ENCODE measurements at regions not wholly inside any gene's neighbourhood (a gene's known extent, or its start where the extent isn't known, plus 50 kb on each side); places are given as distances from the start of the nearest gene placed in this dataset.

DNA sequence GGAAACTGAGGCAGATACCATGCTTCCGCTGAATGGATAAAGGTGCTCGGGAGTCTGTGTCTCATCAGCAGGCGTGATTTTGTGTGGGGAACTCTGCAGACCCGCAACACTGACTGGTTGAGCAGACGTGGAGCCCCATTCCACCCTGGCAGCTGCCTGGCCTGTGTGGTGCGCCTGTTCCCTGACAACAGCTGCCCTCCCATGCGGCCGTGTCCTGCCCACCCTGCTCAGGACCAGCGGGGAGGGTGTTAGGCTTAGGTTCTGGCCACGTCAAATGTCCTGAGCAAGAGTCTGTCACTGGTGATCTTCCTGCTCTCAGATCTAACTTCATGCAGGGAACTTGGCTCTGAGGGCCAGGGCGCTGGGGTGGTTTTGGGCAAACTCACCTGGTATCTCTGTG is 417.7 kb upstream of the IRX4 start:
- Histone ChIP-seq H3K4me1 (ENCODE audit: insufficient read depth) (no peaks in the 10 kb centered on the region), H3K4me3 (no peak overlapping the region), H3K27me3 (no peaks in the 10 kb centered on the region), H3K27ac (no peak overlapping the region), H3K9me3 (no peaks in the 10 kb centered on the region), H3K36me3 (no peaks in the 10 kb centered on the region)
- no peak for TF ChIP-seq POLR2A (IDR thresholded peaks at IDR 0.05)
- no peak for TF ChIP-seq CTCF (IDR thresholded peaks at IDR 0.05)
- no peak for TF ChIP-seq EP300 (IDR thresholded peaks at IDR 0.05)
- no peak for DNase-seq
- WGBS, 3 donors, result 86 to 94% (median 90%) methylated on average over 10 to 11 of the region's 11 CpGs
- intact Hi-C loops (cut with DNase I), result no loop called here

- no peak overlapping the region for H3K4me3 ChIP-seq
- no peak overlapping the region for H3K27ac ChIP-seq
- intact Hi-C loops (cut with DNase I), result loop anchor here in 1 of 4 donors (5.0 kb wide), 1 partner anchor 407 kb away; no protein-coding TSS in a partner anchor
- no peaks in the 10 kb centered on the region for H3K4me1 ChIP-seq (ENCODE audit: insufficient read depth)
- no peak for DNase-seq
- H3K27me3 ChIP-seq, result no peaks in the 10 kb centered on the region
- H3K36me3 ChIP-seq, result no peaks in the 10 kb centered on the region
- TF ChIP-seq EP300 (IDR thresholded peaks at IDR 0.05) (no peak), POLR2A (IDR thresholded peaks at IDR 0.05) (no peak), CTCF (IDR thresholded peaks at IDR 0.05) (no peak)
- H3K9me3 ChIP-seq, result no peaks in the 10 kb centered on the region
- 40 to 46% (median 40%) methylated on average over 19 of the region's 19 CpGs for WGBS, 3 donors
Measured at GRCh38 chr5:2299388-2300220, 416.9 kb upstream of the IRX4 start.

GRCh38 chr5:2298781-2299180 is 416.1 kb upstream of the IRX4 start:
- DNase-seq, result no peak
- Histone ChIP-seq H3K4me3 (no peak overlapping the region), H3K9me3 (no peaks in the 10 kb centered on the region), H3K27me3 (no peaks in the 10 kb centered on the region), H3K36me3 (no peaks in the 10 kb centered on the region), H3K4me1 (ENCODE audit: insufficient read depth) (no peaks in the 10 kb centered on the region), H3K27ac (no peak overlapping the region)
- intact Hi-C loops (cut with DNase I), result loop anchor here in 1 of 4 donors (5.0 kb wide), 1 partner anchor 406 kb away; no protein-coding TSS in a partner anchor
- TF ChIP-seq POLR2A (IDR thresholded peaks at IDR 0.05), result no peak
- no peak for TF ChIP-seq EP300 (IDR thresholded peaks at IDR 0.05)
- no peak for TF ChIP-seq CTCF (IDR thresholded peaks at IDR 0.05)
- WGBS, 3 donors, result 14 to 27% (median 19%) methylated on average over 3 of the region's 3 CpGs

DNA sequence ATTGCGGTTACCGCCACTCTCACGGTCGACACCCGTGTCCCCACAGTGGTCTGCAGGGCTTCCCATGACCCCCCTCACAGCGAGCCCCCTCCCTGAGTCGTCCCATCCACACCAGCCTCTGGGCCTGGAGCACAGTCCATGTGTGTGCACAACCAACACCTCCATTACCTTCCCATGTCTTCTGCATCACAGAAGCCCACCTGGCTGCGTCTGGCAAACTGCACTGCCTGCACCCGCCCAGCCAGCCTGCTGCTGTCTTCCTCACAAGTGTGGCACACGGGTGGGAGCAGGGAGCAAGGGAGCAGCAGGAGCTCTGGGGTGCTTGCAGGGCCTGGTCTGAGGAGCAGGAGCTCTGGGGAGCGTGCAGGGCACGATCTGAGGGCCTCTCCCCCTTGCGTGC is 415.3 kb upstream of the IRX4 start:
- DNase-seq, result no peak
- 86 to 90% (median 88%) methylated on average over 13 of the region's 13 CpGs for WGBS, 3 donors
- intact Hi-C loops (cut with DNase I), result loop anchor here in 1 of 4 donors (5.0 kb wide), 1 partner anchor 406 kb away; no protein-coding TSS in a partner anchor

More for the DNA sequence above, 415.3 kb upstream of the IRX4 start:
- no peaks in the 10 kb centered on the region for H3K4me1 ChIP-seq (ENCODE audit: insufficient read depth)
- no peaks in the 10 kb centered on the region for H3K36me3 ChIP-seq
- no peaks in the 10 kb centered on the region for H3K9me3 ChIP-seq
- H3K4me3 ChIP-seq, result no peak overlapping the region
- H3K27me3 ChIP-seq, result no peaks in the 10 kb centered on the region
- TF ChIP-seq POLR2A (IDR thresholded peaks at IDR 0.05), result no peak
- no peak for TF ChIP-seq CTCF (IDR thresholded peaks at IDR 0.05)
- TF ChIP-seq EP300 (IDR thresholded peaks at IDR 0.05), result no peak
- H3K27ac ChIP-seq, result no peak overlapping the region

Data from ovary (tissue), 7 donors.